Tibial nerve (tissue), 4 donors: ENCODE measurements at regions not wholly inside any gene's neighbourhood (a gene's known extent, or its start where the extent isn't known, plus 50 kb on each side); places are given as distances from the start of the nearest gene placed in this dataset.
A peak's percentile ranks its signal among the peaks of the same experiment; 100 is the strongest.

Experiments used
- DNase-seq, 2 donors: peaks; one replicate each; pipeline ENCODE4 v3.0.0-alpha.2; 2019; ENCODE audit warnings: low spot score in 2 of 2
- H3K27ac ChIP-seq, 4 donors: fragments of 200-600 bp; sonication (generic) in 3 of 4; one replicate each; pipeline ENCODE4 v1.5.1; 2017 to 2019; ENCODE audit warnings: mild to moderate bottlenecking in 1 of 4
- H3K27me3 ChIP-seq, 2 donors: fragments of 200-600 bp; sonication (generic) in 1 of 2; one replicate each; pipeline versions ENCODE4 v1.5.1 to v1.6.0; 2017 to 2019
- H3K36me3 ChIP-seq, 3 donors: fragments of 200-600 bp; sonication (generic); one replicate each; pipeline ENCODE4 v1.5.1; 2018 to 2019
- H3K4me1 ChIP-seq, 4 donors: fragments of 200-600 bp; sonication (generic) in 3 of 4; one replicate each; pipeline ENCODE4 v1.5.1; 2017 to 2019
- H3K4me3 ChIP-seq, 4 donors: fragments of 200-600 bp; sonication (generic) in 3 of 4; one replicate each; pipeline ENCODE4 v1.5.1; 2017 to 2019; ENCODE audit warnings: mild to moderate bottlenecking in 1 of 4, moderate library complexity in 1 of 4
- H3K9me3 ChIP-seq, 4 donors: fragments of 200-600 bp; sonication (generic) in 3 of 4; one replicate each; pipeline ENCODE4 v1.5.1; 2017 to 2019
- CTCF ChIP-seq, 5 experiments: fragments of 200-600 bp in 3 of 5; fragments of 450-650 bp in 2 of 5; sonication (generic) in 3 of 5; IDR thresholded peaks; one replicate each; pipeline ENCODE4 v1.5.1; 2016 to 2019; ENCODE audit warnings: antibody characterized with exemption in 5 of 5, mild to moderate bottlenecking in 3 of 5, moderate library complexity in 2 of 5
- EP300 ChIP-seq, 2 donors: sonication (generic); formaldehyde crosslinking; IDR thresholded peaks; one replicate each; pipeline ENCODE4 v1.6.1; 2017; ENCODE audit warnings: antibody characterized with exemption in 2 of 2, mild to moderate bottlenecking in 1 of 2
- POLR2A ChIP-seq, 2 donors: fragments of 450-650 bp; IDR thresholded peaks; one replicate each; pipeline ENCODE4 v1.6.1; 2017; ENCODE audit warnings: antibody characterized with exemption in 2 of 2, mild to moderate bottlenecking in 2 of 2, moderate library complexity in 2 of 2
- WGBS, 2 donors: methylation state at CpG; one replicate each; pipeline ENCODE4 v1.1.5; 2018; 5-methylcytosine and 5-hydroxymethylcytosine counted together

GRCh38 chr12:124461851-124462623, 105.4 kb downstream of the NCOR2 start:
- DNase-seq, result no peak
- Histone ChIP-seq H3K9me3 (no peaks in the 10 kb centered on the region), H3K36me3 (peaks cover 0 to 84% (median 5%) of the 10 kb centered on the region in 3 donors), H3K27ac (no peak overlapping the region), H3K27me3 (no peaks in the 10 kb centered on the region), H3K4me1 (peaks cover 3 to 48% (median 15%) of the 10 kb centered on the region in 4 donors), H3K4me3 (no peak overlapping the region)
- 72 to 73% methylated on average over 18 to 22 of the region's 22 CpGs for WGBS, 2 donors
- TF ChIP-seq EP300 (IDR thresholded peaks at IDR 0.05) (no peak), CTCF (IDR thresholded peaks at IDR 0.05) (no peak), POLR2A (IDR thresholded peaks at IDR 0.05) (no peak)

GRCh38 chr12:124461241-124461673, 106.2 kb downstream of the NCOR2 start:
- Histone ChIP-seq H3K27ac (peak overlapping the region in 1 of 4 donors; percentile 13), H3K9me3 (no peaks in the 10 kb centered on the region), H3K36me3 (peaks cover 0 to 84% (median 5%) of the 10 kb centered on the region in 3 donors), H3K27me3 (no peaks in the 10 kb centered on the region), H3K4me3 (no peak overlapping the region), H3K4me1 (peaks cover 3 to 51% (median 23%) of the 10 kb centered on the region in 4 donors)
- TF ChIP-seq POLR2A (IDR thresholded peaks at IDR 0.05) (no peak), EP300 (IDR thresholded peaks at IDR 0.05) (no peak), CTCF (IDR thresholded peaks at IDR 0.05) (no peak)
- DNase-seq, result no peak
- WGBS, 2 donors, result 76 to 86% methylated on average over 2 to 14 of the region's 17 CpGs

- peaks cover 0 to 84% (median 5%) of the 10 kb centered on the region in 3 donors for H3K36me3 ChIP-seq
Observed at GRCh38 chr12:124460771-124461170, 106.6 kb downstream of the NCOR2 start.

GRCh38 chr12:124459852-124460645, 107.4 kb downstream of the NCOR2 start:
- H3K4me1 ChIP-seq, result peaks cover 3 to 60% (median 30%) of the 10 kb centered on the region in 4 donors
- H3K9me3 ChIP-seq, result no peaks in the 10 kb centered on the region
- no peak for TF ChIP-seq EP300 (IDR thresholded peaks at IDR 0.05)
- TF ChIP-seq CTCF (IDR thresholded peaks at IDR 0.05), result no peak
- no peak for TF ChIP-seq POLR2A (IDR thresholded peaks at IDR 0.05)
- H3K27ac ChIP-seq, result peak overlapping the region in 1 of 4 donors; percentile 13
- no peaks in the 10 kb centered on the region for H3K27me3 ChIP-seq
- no peak for DNase-seq
- 89 to 94% methylated on average over 11 to 18 of the region's 18 CpGs for WGBS, 2 donors
- no peak overlapping the region for H3K4me3 ChIP-seq
- H3K36me3 ChIP-seq, result peaks cover 0 to 82% (median 5%) of the 10 kb centered on the region in 3 donors

More at GRCh38 chr12:124460771-124461170, 106.6 kb downstream of the NCOR2 start:
- Histone ChIP-seq H3K27ac (peak overlapping the region in 1 of 4 donors; percentile 13), H3K4me3 (no peak overlapping the region), H3K27me3 (no peaks in the 10 kb centered on the region), H3K9me3 (no peaks in the 10 kb centered on the region), H3K4me1 (peaks cover 3 to 53% (median 24%) of the 10 kb centered on the region in 4 donors)
- DNase-seq, result no peak
- 73 to 79% methylated on average over 7 to 9 of the region's 9 CpGs for WGBS, 2 donors
- TF ChIP-seq POLR2A (IDR thresholded peaks at IDR 0.05) (no peak), EP300 (IDR thresholded peaks at IDR 0.05) (no peak), CTCF (IDR thresholded peaks at IDR 0.05) (no peak)
